Endothelial cell of umbilical vein (primary cell): ENCODE measurements at regions not wholly inside any gene's neighbourhood (a gene's known extent, or its start where the extent isn't known, plus 50 kb on each side); places are given as distances from the start of the nearest gene placed in this dataset.

Experiments used
- BruUV-seq: library from RNA; stranded (reverse); fragments of 400-500 nt; replicated peaks from 2 replicates; lab custom pipeline; 2021; lab: Mats Ljungman, UMichigan
- CTCF ChIA-PET: fragments of 300-600, 350-600 bp; sonication (Branson Sonifier 250); formaldehyde crosslinking; loops from one replicate; lab custom pipeline; 2021; ENCODE audit warnings: antibody characterized with exemption, inconsistent platforms; lab: Charles Lee
- POLR2A ChIA-PET: fragments of 300-600, 350-600 bp; sonication (Branson Sonifier 250); formaldehyde crosslinking; loops from one replicate; lab custom pipeline; 2021; ENCODE audit warnings: antibody characterized with exemption, inconsistent platforms; lab: Charles Lee
- DNase-seq: peaks from one replicate; pipeline ENCODE4 v3.0.0-alpha.2; 2011; ENCODE audit warnings: low read depth, low spot score
- FAIRE-seq: peaks from 2 replicates; lab custom pipeline; 2011; peaks lifted over from hg19 to GRCh38; lab: Jason Lieb, UNC
- H2AFZ ChIP-seq: 2 replicates; pipeline ENCODE4 v1.6.0; 2012; ENCODE audit warnings: low read depth, low read length, control low read depth, inconsistent platforms
- H3K27ac ChIP-seq: 2 replicates; pipeline ENCODE4 v1.5.1; 2011; ENCODE audit warnings: low read depth, mild to moderate bottlenecking, control low read depth, low read length, moderate library complexity; ENCODE audit not compliant: insufficient read depth
- H3K27me3 ChIP-seq, 2 experiments: 2 replicates each; pipeline versions ENCODE4 v1.6.0 to v1.6.1; 2011; ENCODE audit warnings: low read length in 2 of 2, mixed read lengths in 1 of 2; ENCODE audit not compliant: control insufficient read depth in 2 of 2, insufficient read depth in 2 of 2
- H3K36me3 ChIP-seq, 2 experiments: 2 replicates in 1 of 2; 3 replicates in 1 of 2; pipeline ENCODE4 v1.5.1; 2011; ENCODE audit warnings: low read length in 2 of 2, mild to moderate bottlenecking in 1 of 2, moderate library complexity in 1 of 2; ENCODE audit not compliant: control insufficient read depth in 2 of 2, insufficient read depth in 2 of 2; ENCODE audit errors: extremely low read depth in 1 of 2
- H3K4me1 ChIP-seq: 3 replicates; pipeline ENCODE4 v1.5.1; 2011; ENCODE audit warnings: mild to moderate bottlenecking, low read length; ENCODE audit not compliant: control insufficient read depth, insufficient read depth; ENCODE audit errors: extremely low read depth
- H3K4me2 ChIP-seq: 2 replicates; pipeline ENCODE4 v1.6.1; 2011; ENCODE audit warnings: low read length, control low read depth, mixed read lengths; ENCODE audit not compliant: insufficient read depth
- H3K4me3 ChIP-seq, 3 experiments: fragments of 200-600 bp in 1 of 3; sonication (generic), shearing (Covaris generic) in 1 of 3; replicated peaks in 1 of 3; 2 replicates each; pipeline ENCODE4 v1.5.1; 2011 to 2016; ENCODE audit warnings: control low read depth in 3 of 3, low read length in 3 of 3, mild to moderate bottlenecking in 2 of 3, inconsistent platforms in 1 of 3, low read depth in 1 of 3, moderate library complexity in 1 of 3; ENCODE audit not compliant: insufficient read depth in 1 of 3
- H3K79me2 ChIP-seq: 2 replicates; pipeline ENCODE4 v1.6.0; 2012; ENCODE audit warnings: low read length, inconsistent platforms; ENCODE audit not compliant: control insufficient read depth, insufficient read depth
- H3K9ac ChIP-seq: replicated peaks from 2 replicates; pipeline ENCODE3; 2011; ENCODE audit warnings: low read length, control low read depth; ENCODE audit not compliant: insufficient read depth; ENCODE audit errors: extremely low read depth
- H3K9me1 ChIP-seq: replicated peaks from 3 replicates; pipeline ENCODE4 v1.6.0; 2011; ENCODE audit warnings: mild to moderate bottlenecking, low read length; ENCODE audit not compliant: control insufficient read depth, insufficient read depth; ENCODE audit errors: extremely low read depth
- H3K9me3 ChIP-seq: replicated peaks from 2 replicates; pipeline ENCODE4 v1.5.1; 2012; ENCODE audit warnings: low read length, inconsistent platforms; ENCODE audit not compliant: control insufficient read depth, insufficient read depth
- H4K20me1 ChIP-seq: replicated peaks from 2 replicates; pipeline ENCODE3; 2011; ENCODE audit warnings: mild to moderate bottlenecking, low read length; ENCODE audit not compliant: control insufficient read depth, insufficient read depth; ENCODE audit errors: extremely low read depth
- EZH2 ChIP-seq: IDR thresholded peaks from 2 replicates; pipeline ENCODE4 v1.6.1; 2012; ENCODE audit warnings: borderline replicate concordance, low read depth, mild to moderate bottlenecking, moderate library complexity, low read length, inconsistent platforms; ENCODE audit not compliant: severe bottlenecking
- FOS ChIP-seq: IDR thresholded peaks from 2 replicates; pipeline ENCODE4 v1.6.1; 2011; ENCODE audit warnings: mild to moderate bottlenecking, low read length, moderate library complexity, borderline replicate concordance; ENCODE audit not compliant: insufficient read depth
- GATA2 ChIP-seq: IDR thresholded peaks from 2 replicates; pipeline ENCODE4 v1.7.0; 2011; ENCODE audit warnings: low read depth, mild to moderate bottlenecking, moderate library complexity, mixed read lengths, low read length; ENCODE audit not compliant: insufficient read length, insufficient read depth
- JUN ChIP-seq: IDR thresholded peaks from 2 replicates; pipeline ENCODE4 v1.6.1; 2011; ENCODE audit warnings: borderline replicate concordance, low read depth; ENCODE audit not compliant: insufficient read length, insufficient read depth
- MYC ChIP-seq: IDR thresholded peaks from one replicate; pipeline ENCODE4 v1.6.1; 2011; ENCODE audit warnings: mild to moderate bottlenecking, low read depth, low read length
- POLR2A ChIP-seq: IDR thresholded peaks from 2 replicates; pipeline ENCODE4 v1.6.1; 2012; ENCODE audit warnings: low read depth, mild to moderate bottlenecking, control low read depth, low read length
- POLR2AphosphoS5 ChIP-seq: IDR thresholded peaks from 2 replicates; pipeline ENCODE4 v1.6.1; 2012; ENCODE audit warnings: low read depth, mild to moderate bottlenecking, control low read depth, low read length, moderate library complexity; ENCODE audit not compliant: insufficient read depth
- dilution Hi-C: fragments of 300-500 bp; cut with MboI; formaldehyde crosslinking; loops from one replicate; pipeline ENCODE4 v1.15.0; 2019; ENCODE audit warnings: low sequenced_read_pairs; ENCODE audit not compliant: extremely low pct_ligation_motif_present
- intact Hi-C: fragments of 100-400 bp; cut with micrococcal nuclease; formaldehyde crosslinking; loops from one replicate; pipeline ENCODE4 v1.10.0; 2022
- TF ChIP-seq, protein P1 (sequence below), 2 donors: IDR thresholded peaks; 1 replicate in 1 of 2; 2 replicates in 1 of 2; pipeline ENCODE4 v1.5.1; 2011; ENCODE audit warnings: low read length in 2 of 2, mild to moderate bottlenecking in 2 of 2, moderate library complexity in 2 of 2, control low read depth in 1 of 2, inconsistent platforms in 1 of 2, low read depth in 1 of 2; ENCODE audit not compliant: insufficient read depth in 1 of 2; ENCODE audit errors: extremely low read depth in 1 of 2
- TF ChIP-seq, protein P2 (sequence below): IDR thresholded peaks from 2 replicates; pipeline ENCODE4 v1.6.1; 2011; ENCODE audit not compliant: insufficient read depth, insufficient read length

DNA sequence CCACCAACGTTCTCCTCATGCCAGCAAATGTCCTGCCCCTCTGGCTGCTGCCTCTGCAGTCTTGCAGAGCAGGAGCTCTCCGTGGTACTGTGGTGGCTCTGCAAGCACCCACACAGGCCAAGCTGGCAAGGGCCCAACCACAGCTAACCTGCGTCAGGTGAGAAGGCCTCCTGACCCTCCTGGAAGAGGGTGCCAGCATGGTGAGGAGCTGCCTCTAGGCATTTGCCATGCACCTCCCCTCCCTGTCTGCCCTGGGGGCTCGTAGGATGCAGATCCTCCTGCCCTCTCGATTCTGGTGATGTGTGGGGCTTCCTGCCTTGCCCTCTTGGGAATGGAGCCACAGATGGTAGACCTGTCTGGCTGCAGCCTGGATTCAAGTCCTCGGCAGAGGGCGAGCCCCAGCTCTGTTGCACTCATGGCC is 1408.8 kb downstream of the TBC1D22A start:
- Histone ChIP-seq H3K36me3 (no peaks in the 10 kb centered on the region), H3K4me2 (no peak overlapping the region), H3K4me3 (no peak overlapping the region), H3K4me1 (no peaks in the 10 kb centered on the region), H3K79me2 (no peaks in the 10 kb centered on the region), H3K27ac (no peak overlapping the region), H2AFZ (no peak overlapping the region), H3K9me1 (no peaks in the 10 kb centered on the region), H4K20me1 (no peaks in the 10 kb centered on the region), H3K9ac (no peak overlapping the region), H3K27me3 (no peaks in the 10 kb centered on the region), H3K9me3 (peaks cover 14% of the 10 kb centered on the region)
- dilution Hi-C loops = no loop called here
- CTCF ChIA-PET = no interaction called here
- BruUV-seq = no TSS peak
- intact Hi-C loops = no loop called here
- FAIRE-seq (no peak), DNase-seq (no peak)
- POLR2A ChIA-PET = no interaction called here
- TF ChIP-seq, protein P1, sequence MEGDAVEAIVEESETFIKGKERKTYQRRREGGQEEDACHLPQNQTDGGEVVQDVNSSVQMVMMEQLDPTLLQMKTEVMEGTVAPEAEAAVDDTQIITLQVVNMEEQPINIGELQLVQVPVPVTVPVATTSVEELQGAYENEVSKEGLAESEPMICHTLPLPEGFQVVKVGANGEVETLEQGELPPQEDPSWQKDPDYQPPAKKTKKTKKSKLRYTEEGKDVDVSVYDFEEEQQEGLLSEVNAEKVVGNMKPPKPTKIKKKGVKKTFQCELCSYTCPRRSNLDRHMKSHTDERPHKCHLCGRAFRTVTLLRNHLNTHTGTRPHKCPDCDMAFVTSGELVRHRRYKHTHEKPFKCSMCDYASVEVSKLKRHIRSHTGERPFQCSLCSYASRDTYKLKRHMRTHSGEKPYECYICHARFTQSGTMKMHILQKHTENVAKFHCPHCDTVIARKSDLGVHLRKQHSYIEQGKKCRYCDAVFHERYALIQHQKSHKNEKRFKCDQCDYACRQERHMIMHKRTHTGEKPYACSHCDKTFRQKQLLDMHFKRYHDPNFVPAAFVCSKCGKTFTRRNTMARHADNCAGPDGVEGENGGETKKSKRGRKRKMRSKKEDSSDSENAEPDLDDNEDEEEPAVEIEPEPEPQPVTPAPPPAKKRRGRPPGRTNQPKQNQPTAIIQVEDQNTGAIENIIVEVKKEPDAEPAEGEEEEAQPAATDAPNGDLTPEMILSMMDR (IDR thresholded peaks at IDR 0.05; ENCODE audit: extremely low read depth in 1 of 2, insufficient read depth in 1 of 2, low read depth in 1 of 2, low read length in 2 of 2) = no peak
- no peak for TF ChIP-seq JUN
- no peak for TF ChIP-seq EZH2
- TF ChIP-seq POLR2A = no peak
- TF ChIP-seq MYC = no peak
- no peak for TF ChIP-seq POLR2AphosphoS5
- TF ChIP-seq FOS = no peak
- no peak for TF ChIP-seq GATA2
- TF ChIP-seq, protein P2, sequence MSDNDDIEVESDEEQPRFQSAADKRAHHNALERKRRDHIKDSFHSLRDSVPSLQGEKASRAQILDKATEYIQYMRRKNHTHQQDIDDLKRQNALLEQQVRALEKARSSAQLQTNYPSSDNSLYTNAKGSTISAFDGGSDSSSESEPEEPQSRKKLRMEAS = no peak
